ENCODE measurements at regions not wholly inside any gene's neighbourhood (a gene's known extent, or its start where the extent isn't known, plus 50 kb on each side); places are given as distances from the start of the nearest gene placed in this dataset.
"Not testable (repeated sequence)": the region's sequence is repeated elsewhere in the genome, so short reads cannot be mapped to it uniquely, and the experiment has no call there.

DNA sequence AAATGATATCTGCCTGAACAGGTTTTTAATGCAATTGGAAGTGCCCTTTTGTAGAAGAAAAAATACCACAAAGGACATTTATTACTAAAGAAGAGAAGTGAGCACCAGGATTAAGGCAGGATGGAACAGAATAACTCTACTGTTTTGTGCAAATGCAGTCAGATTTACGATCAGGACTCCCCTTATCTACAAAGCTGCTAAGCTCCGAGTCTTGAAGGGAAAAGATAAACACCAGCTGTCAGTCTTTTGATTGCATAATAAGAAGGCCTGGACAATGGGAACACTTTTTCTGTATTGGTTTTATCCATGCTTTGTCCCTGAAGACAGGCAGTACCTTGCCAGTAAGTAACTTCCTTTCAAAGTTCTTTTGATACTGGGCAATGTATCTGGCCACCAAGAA, 797.9 kb upstream of the SLC35B3 start:
- intact Hi-C loops (cut with DNase I) = no loop called here
- no peaks in the 10 kb centered on the region for H3K27me3 ChIP-seq
- TF ChIP-seq CTCF (IDR thresholded peaks at IDR 0.05) = no peak
- no peaks in the 10 kb centered on the region for H3K4me1 ChIP-seq
- no peak overlapping the region for H3K4me3 ChIP-seq
- H3K27ac ChIP-seq = no peak overlapping the region
- no peaks in the 10 kb centered on the region for H3K9me3 ChIP-seq
- DNase-seq (ENCODE audit: low spot score in 2 of 2) = no peak
- H3K36me3 ChIP-seq = no peaks in the 10 kb centered on the region

- intact Hi-C loops (cut with DNase I) = no loop called here
- H3K27me3 ChIP-seq = no peaks in the 10 kb centered on the region
- no peaks in the 10 kb centered on the region for H3K36me3 ChIP-seq
- H3K27ac ChIP-seq = no peak overlapping the region
- H3K4me1 ChIP-seq = no peaks in the 10 kb centered on the region
- H3K9me3 ChIP-seq = no peaks in the 10 kb centered on the region
- TF ChIP-seq CTCF (IDR thresholded peaks at IDR 0.05) = no peak
- H3K4me3 ChIP-seq = no peak overlapping the region
- no peak for DNase-seq (ENCODE audit: low spot score in 2 of 2)
These were observed 790.1 kb upstream of the SLC35B3 start for GRCh38 chr6:9225441-9225871.

- no peak overlapping the region for H3K27ac ChIP-seq
- H3K9me3 ChIP-seq = no peaks in the 10 kb centered on the region
- no peak overlapping the region for H3K4me3 ChIP-seq
- H3K4me1 ChIP-seq = no peaks in the 10 kb centered on the region
- H3K27me3 ChIP-seq = no peaks in the 10 kb centered on the region
- intact Hi-C loops (cut with DNase I) = no loop called here
- no peak for TF ChIP-seq CTCF (IDR thresholded peaks at IDR 0.05)
- no peaks in the 10 kb centered on the region for H3K36me3 ChIP-seq
- DNase-seq (ENCODE audit: low spot score in 2 of 2) = no peak
These were observed 789.2 kb upstream of the SLC35B3 start for GRCh38 chr6:9224539-9224938.

DNA sequence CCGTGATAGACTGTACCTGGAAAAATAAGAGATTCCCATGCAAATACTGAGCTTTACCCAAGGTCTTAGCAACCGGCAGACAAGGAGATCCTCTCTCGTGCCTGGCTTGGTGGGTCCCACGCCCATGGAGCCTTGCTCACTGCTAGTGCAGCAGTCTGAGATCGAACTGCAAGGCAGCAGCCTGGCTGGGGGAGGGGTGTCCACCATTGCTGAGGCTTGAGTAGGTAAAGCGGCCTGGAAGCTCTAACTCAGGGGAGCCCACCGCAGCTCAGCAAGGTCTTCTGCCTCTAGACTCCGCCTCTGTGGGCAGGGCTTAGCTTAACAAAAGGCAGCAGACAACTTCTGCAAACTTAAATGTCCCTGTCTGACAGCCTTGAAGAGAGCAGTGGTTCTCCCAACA, 778.4 kb upstream of the SLC35B3 start:
- H3K27me3 ChIP-seq; H3K27ac ChIP-seq; H3K4me3 ChIP-seq; DNase-seq (ENCODE audit: low spot score in 2 of 2); H3K9me3 ChIP-seq; H3K36me3 ChIP-seq; H3K4me1 ChIP-seq; intact Hi-C loops (cut with DNase I): not testable (repeated sequence)

DNA sequence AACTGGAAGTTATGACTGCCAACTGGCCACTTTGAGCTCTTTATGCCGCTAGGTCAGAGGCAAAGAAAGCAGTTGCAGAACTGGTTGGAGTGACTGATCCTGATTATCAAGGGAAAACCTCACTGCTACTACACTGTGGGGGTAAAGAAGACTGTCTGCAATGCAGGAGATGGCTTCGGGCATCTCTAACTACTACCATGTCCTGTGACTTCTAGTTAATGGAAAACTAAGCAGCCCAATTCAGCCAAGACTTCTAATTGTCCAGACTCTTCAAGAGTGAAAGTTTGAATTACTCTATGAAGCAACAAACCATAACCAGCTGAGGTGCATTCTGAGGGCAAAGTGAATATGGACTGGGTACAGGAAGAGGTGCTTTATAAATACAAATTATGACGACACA, 773.6 kb upstream of the SLC35B3 start:
- Histone ChIP-seq H3K4me3 (no peak overlapping the region), H3K36me3 (no peaks in the 10 kb centered on the region), H3K27me3 (no peaks in the 10 kb centered on the region), H3K4me1 (no peaks in the 10 kb centered on the region), H3K27ac (no peak overlapping the region), H3K9me3 (no peaks in the 10 kb centered on the region)
- TF ChIP-seq CTCF (IDR thresholded peaks at IDR 0.05) = no peak
- DNase-seq (ENCODE audit: low spot score in 2 of 2) = no peak
- intact Hi-C loops (cut with DNase I) = no loop called here

DNA sequence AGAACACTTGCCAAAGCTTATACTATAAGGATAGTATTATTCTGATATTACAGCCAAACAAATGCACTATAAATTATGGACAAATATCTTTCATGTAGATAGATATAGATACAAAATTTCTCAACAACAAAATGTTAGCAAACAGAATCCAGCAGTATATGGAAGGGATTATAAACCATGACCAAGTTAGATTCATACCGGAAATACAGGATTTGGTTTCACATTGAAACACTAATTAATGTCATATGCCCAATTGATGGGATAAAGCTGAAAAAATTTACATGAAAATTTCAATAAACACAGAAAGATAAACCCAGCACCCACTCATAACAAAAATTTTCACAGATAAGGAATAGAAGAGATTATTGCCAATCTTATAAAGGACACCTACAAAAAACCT, 770.3 kb upstream of the SLC35B3 start:
- H3K4me1 ChIP-seq = no peaks in the 10 kb centered on the region
- no peak overlapping the region for H3K4me3 ChIP-seq
- TF ChIP-seq CTCF (IDR thresholded peaks at IDR 0.05) = no peak
- no peaks in the 10 kb centered on the region for H3K9me3 ChIP-seq
- intact Hi-C loops (cut with DNase I) = no loop called here
- no peaks in the 10 kb centered on the region for H3K36me3 ChIP-seq
- no peak for DNase-seq (ENCODE audit: low spot score in 2 of 2)
- H3K27ac ChIP-seq = no peak overlapping the region
- no peaks in the 10 kb centered on the region for H3K27me3 ChIP-seq

All from ascending aorta (tissue), 2 donors.